ENCODE measurements at regions not wholly inside any gene's neighbourhood (a gene's known extent, or its start where the extent isn't known, plus 50 kb on each side); places are given as distances from the start of the nearest gene placed in this dataset.

GRCh38 chr17:6299275-6299674, 135.6 kb downstream of the AIPL1 start:
- no peak for FAIRE-seq
- Histone ChIP-seq H4K20me1 (replicated peaks in 1 of 2; ENCODE audit: control insufficient read depth in 1 of 2, insufficient read depth in 2 of 2, low read length in 2 of 2) (no peaks in the 10 kb centered on the region), H4K8ac (ENCODE audit: extremely low read depth, insufficient read depth, low read length) (no peak overlapping the region), H2BK5ac (ENCODE audit: low read depth, low read length) (no peak overlapping the region), H3K9ac (replicated peaks in 1 of 4; ENCODE audit: extremely low read depth in 1 of 4, low read depth in 3 of 4, low read length in 3 of 4) (no peak overlapping the region), H2BK12ac (ENCODE audit: low read depth, low read length) (no peak overlapping the region), H3K4me2 (ENCODE audit: insufficient read depth in 1 of 2, low read depth in 2 of 2, low read length in 2 of 2) (no peak overlapping the region), H3K9me3 (ENCODE audit: insufficient read depth in 2 of 2, low read depth in 1 of 2, low read length in 1 of 2) (no peaks in the 10 kb centered on the region), H2AFZ (ENCODE audit: low read length) (no peak overlapping the region), H3K14ac (ENCODE audit: insufficient read length) (no peak overlapping the region), H2BK120ac (replicated peaks; ENCODE audit: low read depth, low read length) (no peak overlapping the region), H3K79me1 (ENCODE audit: low read depth, low read length) (no peaks in the 10 kb centered on the region), H2BK20ac (ENCODE audit: low read length) (no peak overlapping the region), H3K18ac (ENCODE audit: extremely low read depth, low read length) (no peak overlapping the region), H2AK5ac (ENCODE audit: low read depth, low read length) (no peak overlapping the region), H3K23ac (ENCODE audit: insufficient read length) (no peak overlapping the region), H3K4me3 (ENCODE audit: extremely low read depth in 1 of 4, insufficient read depth in 2 of 4, low read depth in 3 of 4, low read length in 4 of 4) (no peak overlapping the region), H3K4ac (replicated peaks; ENCODE audit: insufficient read length, low read depth, low read length) (no peak overlapping the region), H3K79me2 (ENCODE audit: control insufficient read depth in 1 of 2, insufficient read depth in 2 of 2, low read length in 2 of 2) (no peaks in the 10 kb centered on the region), H3K56ac (replicated peaks; ENCODE audit: insufficient read length, low read depth, low read length) (no peak overlapping the region), H3K27me3 (replicated peaks in 1 of 4; ENCODE audit: control insufficient read depth in 3 of 4, extremely low read depth in 1 of 4, insufficient read depth in 3 of 4, low read length in 3 of 4) (no peaks in the 10 kb centered on the region), H3K36me3 (ENCODE audit: control insufficient read depth in 2 of 4, insufficient read depth in 4 of 4, low read length in 3 of 4) (no peaks in the 10 kb centered on the region), H3K27ac (ENCODE audit: low read depth, low read length) (no peak overlapping the region), H3K4me1 (replicated peaks in 1 of 4; ENCODE audit: control insufficient read depth in 3 of 4, insufficient read depth in 4 of 4, low read length in 3 of 4) (no peaks in the 10 kb centered on the region; a peak in 1 of 7 replicates), H4K91ac (replicated peaks; ENCODE audit: insufficient read length, low read length) (no peak overlapping the region), H2BK15ac (ENCODE audit: low read length) (no peak overlapping the region), H4K5ac (ENCODE audit: insufficient read length, low read depth, low read length) (no peak overlapping the region), H3K23me2 (ENCODE audit: low read depth, low read length) (no peaks in the 10 kb centered on the region; the same call in 1 of the 2 replicates)
- no peak for TF ChIP-seq EZH2 (IDR thresholded peaks at IDR 0.05; ENCODE audit: low read depth, low read length, severe bottlenecking)
- TF ChIP-seq KDM1A (IDR thresholded peaks at IDR 0.05; ENCODE audit: borderline replicate concordance, low read length) = no peak
- no peak for TF ChIP-seq PHF8 (conservative IDR thresholded peaks at IDR 0.05; ENCODE audit: low read depth, low read length)
- TF ChIP-seq ZNF274 (IDR thresholded peaks at IDR 0.05; ENCODE audit: borderline replicate concordance, extremely low read depth, low read length) = no peak
- no peak for TF ChIP-seq POLR2AphosphoS5 (IDR thresholded peaks at IDR 0.05; ENCODE audit: low read depth, low read length)
- no peak for DNase-seq (ENCODE audit: low read depth in 1 of 2, low spot score in 2 of 2)
- ChIA-PET CTCF (ENCODE audit: partially characterized antibody) (interaction anchor here (1.0 kb wide), 1 partner anchor 9 kb away, joined by 3 read pairs; no protein-coding TSS in a partner anchor), POLR2A (ENCODE audit: partially characterized antibody) (no interaction called here)
- WGBS, 2 experiments (ENCODE audit: extremely low coverage in 1 of 2, insufficient coverage in 1 of 2, insufficient read length in 1 of 2, insufficient replicate concordance in 2 of 2, low coverage in 1 of 2, low lambda C conversion rate in 2 of 2, missing lambda C conversion rate in 1 of 2) = 91% methylated on average over 6 of the region's 6 CpGs; no CpG with 5 or more reads in 1 of the 2 experiments

Data from H1 (cell line).